MV-4-11 (cell line): ENCODE measurements at regions not wholly inside any gene's neighbourhood (a gene's known extent, or its start where the extent isn't known, plus 50 kb on each side); places are given as distances from the start of the nearest gene placed in this dataset.
"Not testable (repeated sequence)": the region's sequence is repeated elsewhere in the genome, so short reads cannot be mapped to it uniquely, and the experiment has no call there.

Experiments
- DNase-seq: peaks from one replicate; lab custom pipeline; 2025; lab: John Stamatoyannopoulos, UW

GRCh38 chrX:40373025-40373424 is 207.7 kb upstream of the ATP6AP2 start:
- DNase-seq = no peak

DNA sequence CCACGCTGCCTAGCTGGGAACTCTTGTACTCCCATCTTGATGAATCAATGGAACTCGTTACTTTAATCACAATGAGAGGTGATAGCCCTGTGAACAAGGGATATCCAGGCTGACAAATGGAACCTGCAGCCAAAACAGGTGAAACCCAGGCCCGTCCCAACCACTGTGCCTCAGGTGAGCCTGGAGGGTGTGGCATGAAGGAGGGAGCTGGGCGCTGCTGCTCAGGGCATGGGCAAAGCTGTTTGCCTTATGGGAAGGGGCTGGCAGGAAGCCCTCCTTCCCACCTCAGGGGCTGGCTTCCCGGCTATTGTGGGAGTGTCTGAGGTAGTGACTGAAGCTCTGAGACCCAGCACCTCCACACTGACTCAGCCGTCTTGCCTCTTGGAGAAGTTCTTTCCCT is 209.4 kb upstream of the ATP6AP2 start:
- DNase-seq = no peak

- DNase-seq = no peak
These were observed 212.1 kb upstream of the ATP6AP2 start for GRCh38 chrX:40368611-40369061.

DNA sequence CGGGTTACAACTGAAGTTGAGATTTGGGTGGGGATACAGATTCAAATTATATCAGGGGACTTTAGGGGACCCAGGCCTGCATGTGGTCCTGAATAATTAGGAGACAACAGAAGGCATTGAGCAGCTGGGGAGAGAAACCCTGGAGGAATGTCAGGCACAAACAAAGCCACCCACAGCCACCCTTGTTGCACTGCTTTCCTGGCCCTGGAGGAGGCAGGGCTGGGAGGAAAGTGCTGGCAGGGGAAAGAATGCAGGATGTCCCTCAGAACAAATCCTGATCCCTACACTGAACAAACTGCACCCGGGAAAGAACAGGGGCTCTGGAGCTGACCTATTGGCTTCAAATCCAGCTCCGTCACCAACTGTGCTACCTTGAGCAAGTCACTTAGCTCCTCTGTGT is 214.1 kb upstream of the ATP6AP2 start:
- DNase-seq = no peak

GRCh38 chrX:40362291-40362690 is 218.5 kb upstream of the ATP6AP2 start:
- not testable (repeated sequence) for DNase-seq

GRCh38 chrX:40360557-40360956 is 220.2 kb upstream of the ATP6AP2 start:
- no peak for DNase-seq

DNA sequence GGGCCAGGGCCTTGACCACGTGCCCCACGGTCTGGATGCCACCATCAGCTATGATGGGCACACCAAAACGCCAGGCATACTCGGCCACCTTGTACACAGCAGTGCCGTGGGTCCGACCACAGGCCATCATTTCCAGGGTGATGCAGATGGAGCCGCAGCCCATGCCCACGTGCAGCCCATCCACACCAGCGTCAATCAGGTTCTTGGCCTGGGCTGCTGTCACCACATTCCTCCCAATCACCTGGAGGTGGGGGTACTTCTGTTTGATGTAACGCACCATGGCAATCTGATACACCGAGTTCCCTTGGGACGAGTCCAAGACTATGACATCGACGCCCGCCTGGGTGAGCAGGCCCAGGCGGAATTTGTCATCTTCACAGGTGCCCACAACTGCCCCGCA is 221.2 kb upstream of the ATP6AP2 start:
- no peak for DNase-seq

DNA sequence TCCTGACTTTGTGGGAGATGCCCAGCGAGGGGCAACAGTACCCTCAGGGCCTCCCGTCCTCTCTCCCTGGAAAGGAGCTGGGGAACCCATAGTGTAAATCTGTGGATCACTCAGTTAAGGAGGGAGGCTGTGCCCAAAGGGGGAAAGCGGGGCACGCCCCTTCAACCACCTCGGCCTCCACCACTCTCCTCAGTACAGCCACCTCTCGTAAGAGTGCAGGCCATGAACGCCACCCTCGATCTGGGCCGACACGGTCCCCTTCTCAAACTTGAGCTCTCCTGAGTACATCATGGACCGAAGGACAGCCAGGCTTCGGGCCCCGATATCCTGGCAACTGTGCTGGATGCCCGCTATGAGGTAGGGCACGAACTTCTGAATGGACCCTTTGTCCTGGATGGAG is 221.8 kb upstream of the ATP6AP2 start:
- no peak for DNase-seq

- no peak for DNase-seq
These were observed 231.5 kb upstream of the ATP6AP2 start for GRCh38 chrX:40349251-40349650.

GRCh38 chrX:40346379-40346778 is 234.4 kb upstream of the ATP6AP2 start:
- no peak for DNase-seq

DNA sequence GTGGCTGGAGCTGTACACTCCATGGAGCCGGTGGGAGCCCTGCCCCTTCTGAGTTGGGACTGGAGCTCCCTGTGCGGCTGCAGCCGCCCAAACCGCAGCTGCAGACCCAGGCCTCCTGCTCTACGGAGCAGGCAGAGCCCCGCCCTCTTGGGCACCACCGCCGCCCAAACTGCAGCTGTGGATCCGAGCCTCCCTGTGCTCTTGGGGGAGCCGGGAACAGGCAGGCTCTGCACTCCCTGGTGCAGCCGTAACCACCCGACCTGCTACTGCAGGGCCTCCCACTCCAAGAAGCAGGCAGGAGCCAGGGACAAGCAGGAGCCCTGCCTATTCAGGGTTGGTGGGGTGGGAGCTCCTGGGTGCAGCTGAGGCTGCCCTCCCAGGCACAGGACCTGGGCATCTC is 237.5 kb upstream of the ATP6AP2 start:
- no peak for DNase-seq

DNA sequence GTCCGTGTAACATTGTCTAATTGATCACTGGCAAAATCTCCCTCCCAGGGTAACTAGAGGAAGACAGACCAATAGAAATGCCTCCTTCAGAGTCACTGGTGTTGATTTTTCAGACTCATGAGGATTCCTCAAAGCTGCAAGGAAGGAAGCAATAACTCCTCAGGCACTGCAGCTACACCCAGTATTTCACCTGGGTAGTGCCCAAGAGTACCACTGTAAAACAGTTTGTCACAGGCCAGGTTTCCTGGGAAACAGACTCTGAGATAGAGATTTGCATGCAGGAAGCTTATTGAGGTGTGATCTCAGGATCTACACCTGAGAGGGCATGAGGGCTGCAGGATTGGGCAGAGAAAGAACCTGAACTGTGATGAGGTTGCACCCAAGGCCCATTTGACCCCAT is 240.7 kb upstream of the ATP6AP2 start:
- DNase-seq = no peak

- no peak for DNase-seq
These were observed 235.6 kb upstream of the BCOR start for GRCh38 chrX:40333344-40333743.

- DNase-seq = peak; percentile 18
These were observed 234.0 kb upstream of the BCOR start for GRCh38 chrX:40331762-40332161.

DNA sequence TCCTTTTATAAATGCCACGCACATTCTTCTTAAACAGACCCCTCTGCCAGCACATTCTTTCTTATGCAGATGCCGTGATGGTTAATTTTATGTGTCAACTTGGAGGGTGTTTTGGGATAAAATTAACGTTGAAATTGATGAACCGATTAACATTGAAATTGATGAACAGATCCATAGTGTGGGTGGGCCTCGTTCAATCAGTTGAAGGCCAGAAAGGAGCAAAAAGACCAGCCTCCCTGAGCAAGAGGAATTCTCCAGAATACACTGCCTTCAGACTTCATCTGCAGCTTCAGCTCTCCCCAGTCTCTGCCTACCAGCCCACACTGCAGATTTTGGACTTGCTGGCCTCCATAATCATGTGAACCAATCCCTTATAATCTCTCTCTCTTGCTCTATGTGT is 233.6 kb upstream of the BCOR start:
- no peak for DNase-seq

DNA sequence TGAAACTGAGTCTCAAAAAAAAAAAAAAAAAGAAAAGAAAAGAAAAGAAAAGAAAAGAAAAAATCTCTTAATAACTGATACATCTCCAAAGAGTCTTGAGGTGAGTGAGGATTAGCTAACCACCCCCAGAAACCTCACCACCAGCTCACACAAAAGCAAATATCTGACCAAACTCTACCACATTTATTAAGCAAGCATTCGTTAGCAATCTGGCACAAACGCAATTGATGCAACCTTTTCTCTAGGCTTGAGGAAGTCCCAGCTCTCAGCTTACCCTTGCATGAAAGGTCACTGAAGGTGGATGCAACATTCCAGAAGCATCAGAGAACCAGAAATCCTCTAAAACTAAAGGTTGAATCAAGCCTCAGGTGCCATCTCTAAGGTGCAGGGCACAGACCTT is 231.9 kb upstream of the BCOR start:
- DNase-seq = peak; percentile 21

DNA sequence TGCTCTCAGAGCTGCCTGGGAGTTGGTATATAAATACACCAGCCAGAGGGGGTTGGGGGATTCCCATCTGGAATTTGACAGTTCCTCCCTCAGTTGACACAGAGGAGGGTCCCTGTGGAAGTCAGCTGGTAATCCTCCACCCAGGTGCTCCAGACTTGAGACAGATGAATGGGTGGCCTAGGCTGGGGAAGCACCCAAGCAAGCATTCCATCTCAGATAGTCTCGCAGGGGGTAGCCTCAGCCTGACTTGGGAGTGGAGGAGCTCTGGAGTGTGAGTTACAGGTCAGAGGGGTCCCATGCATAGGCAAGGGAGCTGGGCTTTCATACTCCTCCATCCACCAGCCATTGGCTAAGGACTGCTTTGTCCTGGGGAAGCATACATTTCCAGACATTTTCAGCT is 229.3 kb upstream of the BCOR start:
- no peak for DNase-seq

GRCh38 chrX:40326186-40326965 is 228.6 kb upstream of the BCOR start:
- no peak for DNase-seq

DNA sequence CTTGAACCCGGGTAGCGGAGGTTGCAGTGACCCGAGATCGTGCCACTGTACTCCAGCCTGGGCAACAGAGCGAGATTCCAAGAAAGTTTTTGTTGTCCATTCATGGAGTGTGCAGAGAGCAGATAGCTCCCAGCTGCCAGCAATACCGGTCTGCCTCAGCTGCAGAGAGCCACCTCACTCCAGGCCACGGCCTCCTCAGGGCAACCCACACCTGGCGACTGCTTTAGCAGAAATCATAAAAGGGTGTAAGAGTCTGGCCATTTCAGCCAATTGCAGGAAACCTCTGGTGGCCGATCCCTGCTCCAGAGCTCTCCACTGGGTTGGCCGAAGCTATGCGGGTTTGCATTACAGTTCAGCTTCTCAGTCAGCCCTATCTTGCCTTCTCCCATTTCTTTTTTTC is 227.4 kb upstream of the BCOR start:
- no peak for DNase-seq

GRCh38 chrX:40323977-40324376 is 226.2 kb upstream of the BCOR start:
- peak; percentile 22 for DNase-seq

DNA sequence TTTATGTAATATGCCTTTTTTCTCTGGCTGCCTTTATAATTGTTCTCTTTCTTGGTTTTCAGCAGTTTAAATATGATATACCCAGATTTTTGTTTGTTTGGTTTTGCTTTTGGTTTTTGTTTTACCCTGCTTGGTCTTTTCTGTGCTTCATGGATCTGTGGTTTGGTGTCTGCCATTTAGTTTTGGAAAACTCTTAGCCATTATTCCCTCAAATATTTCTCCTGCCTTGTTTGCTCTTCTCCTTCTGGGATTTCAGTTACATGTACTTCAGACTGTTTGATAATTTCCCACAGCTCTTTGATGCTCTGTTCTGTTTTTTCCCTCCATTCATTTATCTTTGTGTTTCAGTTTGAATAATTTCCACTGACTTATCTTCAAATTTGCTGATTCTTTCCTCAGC is 223.1 kb upstream of the BCOR start:
- DNase-seq = no peak

GRCh38 chrX:40318801-40319200 is 221.0 kb upstream of the BCOR start:
- DNase-seq = no peak

DNA sequence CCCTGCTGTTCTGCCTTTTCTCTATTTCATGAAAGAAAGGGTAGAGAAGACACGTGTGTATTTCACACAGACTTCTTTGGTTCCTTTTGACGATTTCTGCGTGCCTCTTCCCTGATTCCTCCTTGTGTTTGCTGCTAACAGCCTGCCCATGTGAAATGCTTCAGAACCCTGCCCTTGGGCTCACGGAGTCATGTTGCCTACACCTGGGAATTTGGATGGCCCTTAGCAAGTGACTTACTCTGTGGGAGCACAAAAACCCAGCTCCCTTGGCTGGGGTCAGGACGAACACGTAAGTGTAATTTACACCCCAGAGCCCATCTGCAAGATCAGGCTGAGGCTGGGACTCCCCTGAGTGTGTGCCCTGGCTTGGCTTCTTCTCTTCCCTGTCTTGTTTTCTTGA is 220.3 kb upstream of the BCOR start:
- DNase-seq = no peak

DNA sequence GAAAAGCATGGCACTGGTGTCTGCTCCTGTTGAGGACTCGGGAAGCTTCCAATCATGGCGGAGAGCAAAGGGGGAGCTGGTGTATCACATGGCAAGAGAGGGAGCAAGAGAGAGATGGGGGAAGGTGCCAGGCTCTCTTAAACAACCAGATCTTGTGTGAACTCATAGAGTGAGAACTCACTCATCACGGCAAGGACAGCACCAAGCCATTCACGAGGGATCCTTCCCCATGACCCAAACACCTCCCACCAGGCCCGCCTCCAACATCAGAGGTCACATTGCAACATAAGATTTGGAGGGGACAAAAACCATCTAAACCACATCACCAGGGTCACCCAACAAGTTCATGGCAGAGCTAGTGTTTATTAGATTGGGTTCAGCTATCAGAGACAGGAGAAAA is 218.7 kb upstream of the BCOR start:
- no peak for DNase-seq
